ENCODE measurements at regions not wholly inside any gene's neighbourhood (a gene's known extent, or its start where the extent isn't known, plus 50 kb on each side); places are given as distances from the start of the nearest gene placed in this dataset.

- DNase-seq: no peak
Measured at GRCh38 chr5:133681896-133682295, 69.6 kb upstream of the FSTL4 start.

GRCh38 chr5:133680830-133681565 lies 68.7 kb upstream of the FSTL4 start:
- no peak for DNase-seq

- DNase-seq: no peak
Measured at GRCh38 chr5:133679534-133679933, 67.2 kb upstream of the FSTL4 start.

- no peak for DNase-seq
Measured at GRCh38 chr5:133675376-133676154, 63.2 kb upstream of the FSTL4 start.

- DNase-seq: no peak
Measured at GRCh38 chr5:133670336-133670735, 58.0 kb upstream of the FSTL4 start.

GRCh38 chr5:133669472-133669871 lies 57.1 kb upstream of the FSTL4 start:
- DNase-seq: no peak

- no peak for DNase-seq
Measured at GRCh38 chr5:133668458-133668857, 56.1 kb upstream of the FSTL4 start.

GRCh38 chr5:133667217-133667616 lies 54.9 kb upstream of the FSTL4 start:
- DNase-seq: no peak

GRCh38 chr5:133665571-133665970 lies 53.2 kb upstream of the FSTL4 start:
- DNase-seq: no peak

- DNase-seq: peak; percentile 33
Measured at GRCh38 chr5:133664422-133664821, 52.1 kb upstream of the FSTL4 start.

- no peak for DNase-seq
Measured at GRCh38 chr5:133663397-133664054, 51.2 kb upstream of the FSTL4 start.

GRCh38 chr5:133662578-133662977 lies 50.2 kb upstream of the FSTL4 start:
- DNase-seq: no peak
